A673 (cell line): ENCODE measurements at regions not wholly inside any gene's neighbourhood (a gene's known extent, or its start where the extent isn't known, plus 50 kb on each side); places are given as distances from the start of the nearest gene placed in this dataset.

Source experiments
- BruUV-seq: library from RNA; stranded (reverse); fragments of 400-500 nt; replicated peaks from 2 replicates; lab custom pipeline; 2021; lab: Mats Ljungman, UMichigan
- CTCF ChIA-PET: fragments of 300-600 bp; sonication (Branson Sonifier 250); formaldehyde crosslinking; loops from one replicate; lab custom pipeline; 2022; ENCODE audit warnings: antibody characterized with exemption; lab: Charles Lee
- POLR2A ChIA-PET: fragments of 300-600 bp; sonication (Branson Sonifier 250); formaldehyde crosslinking; loops from one replicate; lab custom pipeline; 2022; ENCODE audit warnings: antibody characterized with exemption; ENCODE audit not compliant: low non-redundant PET; lab: Charles Lee
- DNase-seq: peaks from one replicate; pipeline ENCODE4 v3.0.0-alpha.2; 2015; ENCODE audit warnings: low spot score
- H3K27ac ChIP-seq: fragments of 200-600 bp; sonication (generic); 2 replicates; pipeline ENCODE4 v1.5.1; 2016; ENCODE audit warnings: mixed run types, low read depth, mild to moderate bottlenecking, mixed read lengths, antibody characterized with exemption, low read length; ENCODE audit not compliant: poor library complexity, severe bottlenecking
- H3K27me3 ChIP-seq: fragments of 200-600 bp; sonication (generic); replicated peaks from 2 replicates; pipeline ENCODE4 v1.6.1; 2017; ENCODE audit warnings: mixed run types, low read depth, mild to moderate bottlenecking, mixed read lengths, antibody characterized with exemption, low read length; ENCODE audit not compliant: insufficient read depth, poor library complexity
- H3K36me3 ChIP-seq: fragments of 200-600 bp; sonication (generic); 2 replicates; pipeline ENCODE4 v1.6.1; 2016; ENCODE audit warnings: mixed run types, mild to moderate bottlenecking, mixed read lengths, antibody characterized with exemption, low read length; ENCODE audit not compliant: insufficient read depth, poor library complexity, severe bottlenecking
- H3K4me1 ChIP-seq: fragments of 200-600 bp; sonication (generic); 2 replicates; pipeline ENCODE4 v1.6.1; 2017; ENCODE audit warnings: mixed run types, mild to moderate bottlenecking, mixed read lengths, antibody characterized with exemption, low read length; ENCODE audit not compliant: insufficient read depth, poor library complexity, severe bottlenecking
- H3K4me3 ChIP-seq: fragments of 200-600 bp; sonication (generic); 2 replicates; pipeline ENCODE4 v1.5.1; 2016; ENCODE audit warnings: low read depth, mixed run types, mild to moderate bottlenecking, mixed read lengths, low read length; ENCODE audit not compliant: poor library complexity, severe bottlenecking
- H3K9me3 ChIP-seq: fragments of 200-600 bp; sonication (generic); 2 replicates; pipeline ENCODE4 v1.6.1; 2016; ENCODE audit warnings: mixed run types, low read depth, mild to moderate bottlenecking, mixed read lengths, antibody characterized with exemption, low read length; ENCODE audit not compliant: poor library complexity, severe bottlenecking
- CTCF ChIP-seq: fragments of 300-800, 200-600 bp; sonication (generic); conservative IDR thresholded peaks from 2 replicates; pipeline ENCODE4 v1.5.1; 2017; ENCODE audit warnings: low read depth, mild to moderate bottlenecking, antibody characterized with exemption, low read length, moderate library complexity, mixed read lengths
- EZH2 ChIP-seq: fragments of 200-600 bp; sonication (generic); IDR thresholded peaks from 2 replicates; pipeline ENCODE4 v1.6.1; 2017; ENCODE audit warnings: borderline replicate concordance, low read depth, mild to moderate bottlenecking, mixed read lengths, antibody characterized with exemption, low read length; ENCODE audit not compliant: poor library complexity, severe bottlenecking
- intact Hi-C: fragments of 100-400 bp; cut with micrococcal nuclease; formaldehyde crosslinking; loops from one replicate; pipeline ENCODE4 v1.10.0; 2022; ENCODE audit not compliant: unreplicated experiment

- Histone ChIP-seq H3K27ac (no peak overlapping the region), H3K4me3 (no peak overlapping the region), H3K9me3 (no peaks in the 10 kb centered on the region), H3K4me1 (no peaks in the 10 kb centered on the region), H3K27me3 (no peaks in the 10 kb centered on the region), H3K36me3 (no peaks in the 10 kb centered on the region)
- no TSS peak for BruUV-seq
- POLR2A ChIA-PET = no interaction called here
- intact Hi-C loops = no loop called here
- CTCF ChIA-PET = no interaction called here
- TF ChIP-seq EZH2 (no peak), CTCF (no peak)
- DNase-seq = no peak
Measured at GRCh38 chr12:19681007-19681406, 241.7 kb downstream of the AEBP2 start.

- H3K4me3 ChIP-seq = no peak overlapping the region
Measured at GRCh38 chr12:19683178-19683927, 244.1 kb downstream of the AEBP2 start.

GRCh38 chr12:19687371-19687770, 248.1 kb downstream of the AEBP2 start:
- H3K4me3 ChIP-seq = no peak overlapping the region
- no peaks in the 10 kb centered on the region for H3K36me3 ChIP-seq
- intact Hi-C loops = no loop called here
- no peak overlapping the region for H3K27ac ChIP-seq
- BruUV-seq = no TSS peak
- ChIA-PET POLR2A (no interaction called here), CTCF (no interaction called here)
- no peak for DNase-seq
- H3K9me3 ChIP-seq = no peaks in the 10 kb centered on the region
- TF ChIP-seq CTCF (no peak), EZH2 (no peak)
- H3K4me1 ChIP-seq = no peaks in the 10 kb centered on the region
- no peaks in the 10 kb centered on the region for H3K27me3 ChIP-seq

More at GRCh38 chr12:19683178-19683927, 244.1 kb downstream of the AEBP2 start:
- no TSS peak for BruUV-seq
- H3K27ac ChIP-seq = no peak overlapping the region
- DNase-seq = no peak
- intact Hi-C loops = no loop called here
- TF ChIP-seq CTCF = no peak
- no peak for TF ChIP-seq EZH2
- CTCF ChIA-PET = no interaction called here
- POLR2A ChIA-PET = no interaction called here
- no peaks in the 10 kb centered on the region for H3K36me3 ChIP-seq
- no peaks in the 10 kb centered on the region for H3K4me1 ChIP-seq
- H3K9me3 ChIP-seq = no peaks in the 10 kb centered on the region
- H3K27me3 ChIP-seq = no peaks in the 10 kb centered on the region
